Ishikawa (cell line): ENCODE measurements at regions not wholly inside any gene's neighbourhood (a gene's known extent, or its start where the extent isn't known, plus 50 kb on each side); places are given as distances from the start of the nearest gene placed in this dataset.

Experiments used
- CEBPB ChIP-seq: IDR thresholded peaks from 2 replicates; pipeline ENCODE4 v1.6.1; 2012
- CREB1 ChIP-seq: IDR thresholded peaks from 2 replicates; pipeline ENCODE4 v1.6.1; 2012; ENCODE audit warnings: low read depth
- EGR1 ChIP-seq: IDR thresholded peaks from 2 replicates; pipeline ENCODE4 v1.6.1; 2012
- EP300 ChIP-seq: IDR thresholded peaks from 2 replicates; pipeline ENCODE4 v1.6.1; 2012; ENCODE audit warnings: borderline replicate concordance
- FOXM1 ChIP-seq: IDR thresholded peaks from 2 replicates; pipeline ENCODE4 v1.6.1; 2012; ENCODE audit warnings: low read depth, borderline replicate concordance
- MAX ChIP-seq: IDR thresholded peaks from 2 replicates; pipeline ENCODE4 v1.6.1; 2012
- NFIC ChIP-seq: IDR thresholded peaks from 2 replicates; pipeline ENCODE4 v1.6.1; 2012
- RAD21 ChIP-seq: IDR thresholded peaks from 2 replicates; pipeline ENCODE4 v1.6.1; 2012; ENCODE audit warnings: low read depth
- REST ChIP-seq: IDR thresholded peaks from 2 replicates; pipeline ENCODE4 v1.6.1; 2012; ENCODE audit warnings: low read depth, mild to moderate bottlenecking
- TAF1 ChIP-seq: IDR thresholded peaks from 2 replicates; pipeline ENCODE4 v1.6.1; 2012; ENCODE audit warnings: low read depth, mild to moderate bottlenecking
- TCF12 ChIP-seq: IDR thresholded peaks from 2 replicates; pipeline ENCODE4 v1.6.1; 2012; ENCODE audit warnings: low read depth
- TEAD4 ChIP-seq: IDR thresholded peaks from 2 replicates; pipeline ENCODE4 v1.6.1; 2012
- USF1 ChIP-seq: IDR thresholded peaks from 2 replicates; pipeline ENCODE4 v1.6.1; 2012
- YY1 ChIP-seq: IDR thresholded peaks from 2 replicates; pipeline ENCODE4 v1.6.1; 2012; ENCODE audit warnings: low read depth
- ZBTB7A ChIP-seq: IDR thresholded peaks from 2 replicates; pipeline ENCODE4 v1.6.1; 2012; ENCODE audit warnings: low read depth

- TF ChIP-seq CEBPB (no peak), RAD21 (peak; percentile 35)
Measured at GRCh38 chr2:168375195-168375798, 80.8 kb upstream of the CERS6 start.

GRCh38 chr2:168378960-168379669, 77.0 kb upstream of the CERS6 start:
- TF ChIP-seq YY1 = no peak
- TF ChIP-seq ZBTB7A = no peak
- no peak for TF ChIP-seq CREB1
- no peak for TF ChIP-seq EGR1
- TF ChIP-seq TEAD4 = no peak
- no peak for TF ChIP-seq FOXM1
- TF ChIP-seq EP300 = no peak
- no peak for TF ChIP-seq NFIC
- no peak for TF ChIP-seq MAX
- no peak for TF ChIP-seq REST
- TF ChIP-seq TAF1 = no peak
- no peak for TF ChIP-seq USF1
- TF ChIP-seq CEBPB = no peak
- no peak for TF ChIP-seq RAD21
- no peak for TF ChIP-seq TCF12

- no peak for TF ChIP-seq RAD21
- TF ChIP-seq TEAD4 = no peak
- no peak for TF ChIP-seq CREB1
- no peak for TF ChIP-seq USF1
- no peak for TF ChIP-seq YY1
- no peak for TF ChIP-seq ZBTB7A
- no peak for TF ChIP-seq EGR1
- TF ChIP-seq FOXM1 = no peak
- no peak for TF ChIP-seq NFIC
Measured at GRCh38 chr2:168380500-168380899, 75.6 kb upstream of the CERS6 start.

GRCh38 chr2:168392024-168392423, 64.0 kb upstream of the CERS6 start:
- TF ChIP-seq NFIC = no peak
- no peak for TF ChIP-seq ZBTB7A
- TF ChIP-seq TAF1 = no peak
- TF ChIP-seq REST = no peak
- TF ChIP-seq FOXM1 = no peak

- TF ChIP-seq TEAD4 (no peak), FOXM1 (no peak), CREB1 (no peak)
Measured at GRCh38 chr2:168392797-168393196, 63.3 kb upstream of the CERS6 start.

- no peak for TF ChIP-seq EGR1
- no peak for TF ChIP-seq USF1
- TF ChIP-seq TAF1 = no peak
- TF ChIP-seq FOXM1 = no peak
- TF ChIP-seq NFIC = no peak
- TF ChIP-seq TCF12 = no peak
- TF ChIP-seq EP300 = no peak
- no peak for TF ChIP-seq REST
- no peak for TF ChIP-seq YY1
- TF ChIP-seq ZBTB7A = no peak
- TF ChIP-seq TEAD4 = no peak
- TF ChIP-seq CEBPB = no peak
- no peak for TF ChIP-seq RAD21
- TF ChIP-seq CREB1 = no peak
- no peak for TF ChIP-seq MAX
Measured at GRCh38 chr2:168394262-168394661, 61.8 kb upstream of the CERS6 start.
